Fibroblast of the conjunctiva (primary cell): ENCODE measurements at regions not wholly inside any gene's neighbourhood (a gene's known extent, or its start where the extent isn't known, plus 50 kb on each side); places are given as distances from the start of the nearest gene placed in this dataset.
A peak's percentile ranks its signal among the peaks of the same experiment; 100 is the strongest.
"Not testable (repeated sequence)": the region's sequence is repeated elsewhere in the genome, so short reads cannot be mapped to it uniquely, and the experiment has no call there.

Experiments
- DNase-seq: peaks from one replicate; pipeline ENCODE4 v3.0.0-alpha.2; 2010; ENCODE audit warnings: low read depth

DNA sequence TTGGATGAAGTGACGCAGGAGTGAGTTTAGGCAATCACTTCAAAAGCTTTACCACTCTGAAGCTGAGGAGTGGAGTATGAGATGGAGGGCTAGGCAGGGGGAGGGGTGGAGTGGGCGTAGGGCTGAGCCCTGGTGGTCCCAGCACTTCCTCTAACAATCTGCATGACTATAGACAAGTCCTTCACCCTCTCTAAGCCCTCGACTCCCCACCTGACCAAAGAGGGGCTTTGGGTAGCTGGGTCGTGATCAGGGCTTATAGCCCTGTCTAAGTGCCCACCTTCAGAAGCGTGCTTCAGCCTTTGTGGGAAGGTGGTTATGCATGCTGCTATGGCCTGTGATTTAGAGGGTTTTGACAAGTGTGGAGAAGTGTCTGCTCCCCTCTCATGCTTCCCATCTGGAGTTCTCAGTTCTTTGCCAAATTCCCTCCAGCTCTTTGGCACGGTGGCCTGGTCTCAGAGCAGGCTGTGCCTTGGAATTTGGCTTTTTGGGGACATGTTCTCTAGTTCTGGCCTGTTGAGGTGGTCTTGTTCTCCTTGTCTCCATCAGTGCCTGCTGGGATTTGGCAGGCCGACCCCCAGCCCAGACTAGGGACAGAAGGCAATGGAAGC, 53.0 kb downstream of the ACTBL2 start:
- DNase-seq: no peak

DNA sequence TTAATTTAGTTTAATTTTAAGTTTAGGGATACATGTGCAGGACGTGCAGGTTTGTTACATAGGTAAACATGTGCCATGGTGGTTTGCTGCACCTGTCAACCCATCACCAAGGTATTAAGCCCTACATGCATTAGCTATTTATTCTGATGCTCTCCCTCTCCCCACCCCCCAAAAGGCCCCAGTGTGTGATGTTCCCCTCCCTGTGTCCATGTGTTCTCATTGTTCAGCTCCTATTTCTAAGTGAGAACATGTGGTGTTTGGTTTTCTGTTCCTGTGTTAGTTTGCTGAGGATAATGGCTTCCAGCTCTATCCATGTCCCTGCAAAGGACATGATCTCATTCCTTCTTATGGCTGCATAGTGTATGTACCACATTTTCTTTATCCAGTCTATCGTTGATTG, 53.6 kb downstream of the ACTBL2 start:
- DNase-seq: not testable (repeated sequence)

DNA sequence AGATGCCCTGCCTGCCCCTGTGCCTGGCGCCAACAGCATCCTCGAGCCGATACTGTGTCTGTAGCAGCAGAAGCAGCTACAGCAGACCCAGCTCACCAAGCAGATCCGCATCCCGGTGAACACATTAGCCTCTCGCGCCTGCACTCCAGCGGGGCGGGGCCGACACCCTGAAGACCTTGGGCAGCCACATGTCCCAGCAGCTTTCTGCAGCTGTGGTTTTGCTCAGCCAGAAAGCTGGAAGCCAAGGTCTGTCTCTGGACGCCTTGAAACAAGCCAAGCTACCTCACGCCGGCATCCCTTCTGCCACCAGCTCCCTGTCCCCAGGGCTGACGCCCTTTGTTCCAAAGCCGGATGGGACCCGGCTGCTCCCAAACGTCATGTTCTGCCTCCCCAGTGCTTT, 59.6 kb downstream of the ACTBL2 start:
- no peak for DNase-seq

DNA sequence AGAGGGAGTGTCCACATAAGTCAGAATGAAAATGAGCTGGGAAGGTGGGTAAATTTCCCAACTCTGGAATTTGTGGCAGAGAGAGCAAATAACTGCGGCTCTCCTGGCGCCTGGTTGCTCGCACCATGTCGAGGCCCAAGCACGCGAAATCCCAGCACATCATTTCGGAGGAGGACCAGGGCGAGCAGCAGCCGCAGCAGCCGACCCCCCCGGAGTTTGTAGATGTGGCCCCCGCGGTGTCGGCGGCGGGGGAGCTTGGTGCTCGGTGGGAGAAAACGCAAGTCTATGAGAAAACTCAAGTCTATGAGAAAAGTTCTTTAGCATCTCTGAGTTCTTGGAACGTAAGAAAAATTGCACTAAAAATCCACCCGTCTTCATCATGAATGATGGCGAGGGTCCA, 60.3 kb downstream of the ACTBL2 start:
- no peak for DNase-seq

DNA sequence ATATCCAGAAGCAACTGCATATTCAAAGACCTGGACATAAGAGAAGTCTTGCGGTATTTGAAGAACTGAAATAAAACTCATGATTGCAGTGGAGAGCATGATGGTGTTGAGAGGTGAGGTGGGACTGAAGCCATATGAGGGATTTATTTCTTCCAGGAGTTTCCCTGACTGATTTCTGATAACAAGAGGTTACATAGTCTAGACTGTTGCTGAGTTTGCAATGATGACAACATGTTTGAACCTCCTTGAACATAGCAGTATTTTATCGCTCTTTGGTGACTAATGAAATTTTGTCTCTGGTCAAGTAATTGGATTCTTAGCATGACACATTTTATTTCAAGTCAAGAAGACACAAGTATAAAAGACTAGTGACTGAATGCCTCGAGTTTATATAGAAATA, 61.8 kb downstream of the ACTBL2 start:
- DNase-seq: no peak

DNA sequence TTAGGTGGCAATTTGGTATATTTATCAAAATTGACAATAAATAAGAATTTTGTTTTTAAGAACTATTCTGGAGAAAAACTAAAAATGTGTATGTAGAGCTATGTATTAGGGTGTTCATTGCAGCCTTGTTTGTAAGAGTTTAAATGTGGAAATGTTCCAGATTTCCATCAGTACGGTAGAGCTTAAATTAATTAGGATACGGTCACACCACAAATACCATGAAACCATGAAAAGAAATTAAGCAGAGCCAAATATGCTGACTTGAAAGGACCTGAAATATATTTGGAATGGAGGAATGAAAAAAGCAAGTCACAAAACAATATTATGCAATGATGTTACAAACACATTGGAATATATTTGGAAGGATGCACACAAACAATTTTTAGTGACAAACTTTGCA, 64.6 kb downstream of the ACTBL2 start:
- no peak for DNase-seq

DNA sequence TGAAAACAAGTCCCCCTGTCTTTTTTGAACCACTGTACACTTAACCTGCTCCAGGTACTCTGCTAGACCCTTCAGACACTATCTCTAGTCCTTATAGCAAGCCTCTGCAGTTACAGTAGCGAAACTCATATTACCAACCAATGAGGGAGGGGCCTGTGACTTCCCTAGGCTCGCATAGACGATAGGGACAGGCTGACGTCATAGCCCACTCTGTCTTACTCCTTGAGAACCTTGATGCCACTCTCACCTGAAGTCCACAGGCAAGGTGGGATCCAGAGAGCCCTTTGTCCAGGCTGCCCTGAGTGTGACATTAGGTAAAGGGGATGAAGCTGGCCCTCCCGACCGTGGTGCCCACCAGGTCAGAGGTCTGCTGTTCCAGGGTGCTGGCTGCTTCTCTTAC, 65.3 kb downstream of the ACTBL2 start:
- no peak for DNase-seq

DNA sequence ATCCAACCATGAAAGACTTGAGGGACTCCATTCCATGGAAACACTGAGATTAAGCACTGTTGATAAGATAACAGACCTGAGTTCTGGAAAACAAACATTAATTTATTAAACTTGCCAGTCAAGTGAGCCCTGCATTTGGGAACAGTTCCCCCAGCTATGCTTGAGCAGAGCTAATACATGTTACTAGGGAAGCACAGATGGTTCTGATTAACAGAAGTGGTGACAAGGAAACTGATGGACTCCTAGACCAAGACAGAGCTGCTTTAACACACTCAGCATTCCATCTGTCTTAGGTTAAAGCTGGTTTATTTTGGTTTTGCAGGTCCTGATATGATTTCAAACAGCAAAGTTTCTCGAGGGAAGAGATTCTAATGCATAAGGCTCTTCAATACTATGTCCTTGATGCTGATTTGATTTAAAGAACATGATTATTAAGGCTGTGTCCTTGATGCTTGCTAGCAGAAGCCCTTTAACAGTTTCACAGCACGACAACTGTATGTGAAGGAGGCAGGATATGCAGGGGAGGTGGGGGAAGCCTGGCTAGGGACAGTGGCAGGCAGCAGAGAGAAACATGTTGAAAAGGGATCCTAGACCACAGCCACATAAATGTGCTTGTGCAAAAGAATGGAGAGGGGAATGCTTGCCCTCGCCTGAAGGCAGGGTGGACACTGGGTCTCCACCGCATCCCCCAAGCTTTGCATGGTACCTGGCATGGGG, 66.2 kb downstream of the ACTBL2 start:
- DNase-seq: peak; percentile 66

DNA sequence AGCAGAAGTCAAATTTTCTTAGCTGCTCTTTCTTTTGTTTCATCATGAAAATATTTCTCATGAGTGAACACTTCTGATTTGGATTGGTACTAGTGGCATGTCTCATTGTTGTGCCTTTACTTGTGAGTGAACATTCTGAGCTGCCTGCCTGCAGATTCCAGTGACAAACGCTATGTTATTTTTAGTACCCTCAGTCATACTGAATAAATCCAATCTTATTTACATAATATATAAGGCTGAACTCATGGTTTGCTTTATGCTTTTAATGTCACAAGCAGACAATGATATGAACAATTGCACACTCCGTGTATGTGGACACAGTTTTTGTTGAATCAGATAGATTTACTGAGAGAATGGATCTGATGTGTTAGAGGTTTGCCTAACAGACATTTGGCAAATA, 67.8 kb downstream of the ACTBL2 start:
- no peak for DNase-seq

DNA sequence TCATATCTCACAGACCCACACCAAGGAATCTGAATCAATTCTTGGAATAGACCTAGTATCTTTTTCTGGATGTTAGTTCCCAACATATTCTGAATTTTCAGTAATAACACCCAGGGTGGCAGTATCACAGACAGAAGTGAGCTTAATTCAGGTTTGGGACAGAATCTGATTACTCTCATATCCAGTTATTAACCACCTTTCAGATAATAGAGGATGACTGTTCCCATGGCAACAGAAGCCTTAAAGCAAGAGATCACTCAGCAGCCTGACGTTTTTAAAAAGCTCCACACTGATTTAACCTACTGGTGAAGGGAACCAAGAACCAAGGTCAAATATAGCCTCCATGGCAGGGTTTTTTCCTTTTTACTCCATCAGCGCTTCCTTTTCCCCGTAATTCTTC, 68.4 kb downstream of the ACTBL2 start:
- DNase-seq: no peak

DNA sequence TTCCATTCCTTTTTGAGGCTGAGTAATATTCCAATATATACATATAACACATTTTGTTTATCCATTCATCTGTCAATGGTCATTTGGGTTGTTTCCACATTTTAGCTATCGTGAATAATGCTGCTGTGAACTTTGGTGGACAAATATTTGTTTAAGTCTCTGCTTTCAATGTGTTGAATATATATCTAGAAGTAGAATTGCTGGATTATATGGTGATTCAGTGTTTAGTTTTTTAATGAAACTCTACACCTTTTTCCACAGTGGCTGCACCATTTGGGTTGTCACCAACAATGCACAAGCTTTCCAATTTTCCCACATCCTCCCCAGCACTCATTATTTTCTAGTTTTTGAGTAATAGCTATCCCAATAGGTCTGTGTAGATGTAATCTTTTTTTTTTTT, 69.5 kb downstream of the ACTBL2 start:
- DNase-seq: no peak

DNA sequence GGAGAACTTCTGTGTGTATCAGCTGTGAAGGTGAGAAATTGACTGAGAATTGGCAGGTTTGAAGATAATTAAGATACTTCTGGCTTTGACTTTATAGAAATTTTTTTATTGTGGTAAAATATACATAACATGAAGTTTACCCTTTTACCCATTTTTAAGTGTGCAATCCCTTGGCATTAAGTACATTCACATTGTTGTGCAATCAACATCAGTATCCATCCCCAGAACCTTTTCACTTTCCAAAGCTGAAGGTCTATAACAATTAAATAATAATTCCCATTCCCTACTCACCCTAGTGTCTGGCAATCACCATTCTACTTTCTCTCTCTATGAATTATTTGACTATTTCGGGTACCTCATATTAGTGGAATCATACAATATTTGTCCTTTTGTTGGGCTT, 69.9 kb downstream of the ACTBL2 start:
- no peak for DNase-seq

DNA sequence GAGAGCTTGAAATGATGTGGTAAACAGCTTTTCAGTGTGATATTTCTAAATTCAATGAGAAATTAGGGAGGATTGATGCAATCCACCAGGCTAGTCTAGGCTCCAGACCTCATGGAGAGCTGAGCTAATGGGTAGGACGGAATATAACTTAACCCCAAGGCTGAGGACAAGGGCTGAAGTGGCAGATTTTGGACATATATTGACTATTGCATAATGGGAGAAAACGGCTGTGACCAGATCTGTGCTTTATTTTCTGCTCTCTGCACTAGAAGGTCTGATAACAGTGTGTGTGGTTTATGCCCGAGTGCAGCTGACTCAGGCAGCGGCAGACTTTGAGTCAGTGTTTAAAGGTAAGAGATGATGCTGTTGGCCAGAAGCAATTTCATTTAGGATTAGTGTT, 70.6 kb downstream of the ACTBL2 start:
- DNase-seq: no peak

DNA sequence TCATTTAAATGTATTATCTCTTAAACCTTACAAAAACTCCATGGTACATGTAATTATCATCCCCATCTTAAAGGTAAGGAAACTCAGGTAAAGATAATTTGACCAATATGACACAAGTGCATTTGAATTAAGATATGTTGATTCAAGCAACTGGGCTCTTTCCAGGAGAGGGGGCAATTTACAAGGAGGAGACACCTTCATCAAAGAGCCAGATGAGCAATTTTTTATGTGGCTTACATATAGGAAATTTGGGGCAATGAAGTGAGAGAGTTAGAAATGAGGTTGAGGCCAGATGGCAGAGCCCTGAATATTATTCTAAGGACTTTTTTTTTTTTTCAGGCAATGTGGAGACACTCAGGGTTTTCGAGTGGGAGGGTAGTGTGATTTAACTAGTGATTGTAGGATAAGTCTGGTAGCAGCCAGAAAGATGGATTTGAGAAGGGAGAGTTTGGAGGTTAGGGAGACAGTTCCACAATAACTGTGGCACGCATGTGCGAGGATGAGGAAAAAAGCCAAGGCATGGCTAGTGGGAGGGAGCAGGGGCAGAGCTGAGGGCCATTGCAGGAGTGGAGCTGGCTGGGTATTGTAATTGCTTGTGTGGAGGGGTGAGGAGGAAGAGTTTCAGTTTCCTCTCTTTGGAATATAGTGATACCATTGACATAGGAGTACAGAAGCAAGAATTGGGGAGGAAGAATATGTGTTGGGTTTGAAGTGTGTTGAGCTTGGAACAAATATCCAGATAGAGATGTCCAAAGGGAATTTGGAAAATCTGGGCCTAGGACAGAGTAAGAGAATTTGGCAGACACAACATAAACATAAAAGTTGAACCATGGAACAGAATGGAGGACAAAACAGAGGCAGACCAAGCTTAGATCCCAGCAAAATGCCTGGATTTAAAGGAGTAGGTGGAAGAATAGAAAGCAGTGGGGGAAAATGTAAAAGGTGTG, 72.0 kb downstream of the ACTBL2 start:
- DNase-seq: no peak

DNA sequence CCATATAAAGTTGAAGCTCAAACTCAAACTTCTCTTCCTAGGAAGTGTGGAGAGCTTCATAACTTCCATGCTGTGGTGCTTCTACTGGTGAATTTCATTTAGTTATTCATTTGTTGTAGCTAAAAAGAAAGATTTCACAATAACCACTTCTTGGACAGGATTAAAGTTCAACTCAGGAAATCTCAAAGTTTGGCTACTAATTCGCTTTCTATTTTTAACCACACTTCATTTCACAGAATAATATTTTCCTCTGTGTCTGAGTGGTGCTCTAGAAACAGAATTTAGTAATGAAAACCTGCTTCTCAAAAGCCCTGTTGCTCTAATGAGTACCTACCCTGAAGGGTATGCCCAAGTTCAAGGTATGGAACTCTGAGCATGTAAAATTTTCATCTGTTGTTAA, 73.9 kb downstream of the ACTBL2 start:
- peak; percentile 56 for DNase-seq

DNA sequence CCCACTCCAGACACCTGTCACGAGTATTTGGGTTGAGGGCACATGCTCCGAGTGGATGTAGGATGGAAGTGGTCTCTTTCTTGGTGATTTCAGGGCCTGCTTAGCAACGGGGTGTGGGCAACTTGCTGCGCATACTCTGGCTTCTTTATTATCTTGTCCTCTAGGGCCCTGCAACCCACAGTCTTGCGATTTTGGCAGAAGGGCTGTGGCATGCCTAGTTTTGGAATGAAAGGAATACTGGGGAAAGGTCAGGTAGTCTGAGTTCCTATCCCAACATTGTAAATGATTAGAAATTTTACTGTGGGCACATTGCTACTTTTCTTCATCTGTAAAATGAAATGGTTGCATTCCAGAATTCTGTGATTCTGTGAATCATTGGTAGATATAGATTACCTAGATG, 74.3 kb downstream of the ACTBL2 start:
- DNase-seq: no peak

DNA sequence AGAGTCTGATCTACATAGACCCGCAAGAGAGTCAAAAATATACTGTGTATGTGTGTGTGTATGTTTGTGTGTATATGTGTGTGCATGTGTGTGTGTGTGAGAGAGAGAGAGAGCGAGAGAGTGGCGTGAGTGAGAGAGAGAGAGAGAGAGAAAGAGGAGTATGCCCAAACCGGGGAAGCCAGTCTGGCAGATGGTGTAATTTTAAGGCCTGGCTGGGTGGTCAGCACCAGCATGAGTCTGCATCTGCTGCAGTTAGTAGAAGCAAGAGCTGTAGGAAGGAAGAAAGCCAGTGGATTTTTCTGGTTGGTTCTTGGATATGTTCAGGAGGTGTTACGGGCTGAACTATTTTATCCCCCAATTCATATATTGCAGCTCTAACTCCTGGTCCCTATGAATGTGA, 75.2 kb downstream of the ACTBL2 start:
- DNase-seq: no peak

DNA sequence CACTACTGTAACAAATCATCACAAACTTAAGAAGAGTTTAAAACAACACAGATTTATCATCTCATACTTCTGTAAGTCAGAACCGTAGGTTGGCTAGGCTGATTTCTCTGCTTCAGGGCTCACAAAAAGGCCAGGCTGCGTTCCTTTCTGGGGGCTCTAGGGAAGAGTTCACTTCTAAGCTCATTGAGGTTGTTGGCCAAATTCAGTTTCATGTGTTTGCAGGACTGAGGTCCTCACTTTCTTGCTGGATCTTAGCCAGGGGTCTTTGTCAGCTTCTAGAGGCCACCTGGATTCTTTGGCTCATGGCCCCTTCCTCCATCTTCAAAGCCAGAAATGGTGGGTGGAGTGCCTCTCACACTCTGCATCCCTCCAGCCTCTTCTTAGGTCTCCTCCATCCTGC, 76.0 kb downstream of the ACTBL2 start:
- DNase-seq: no peak

DNA sequence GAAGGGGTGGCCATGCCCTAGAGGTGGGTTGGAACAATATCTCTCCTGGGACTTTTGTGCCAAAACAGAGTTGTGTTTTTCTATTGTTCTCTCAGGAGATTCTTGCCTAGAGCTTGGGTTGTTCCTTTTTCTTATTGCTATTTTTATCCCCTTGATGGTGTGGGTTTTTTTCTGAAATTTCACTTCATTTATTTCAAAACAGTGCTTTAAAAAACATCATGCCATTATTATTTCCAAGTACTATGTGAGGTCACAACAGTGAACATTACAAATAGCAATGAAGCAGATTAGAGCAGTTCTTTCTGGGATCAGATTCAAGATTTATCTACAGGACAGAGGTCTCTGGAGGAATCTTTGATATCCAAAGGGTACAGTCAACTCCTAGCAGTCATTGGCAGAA, 76.6 kb downstream of the ACTBL2 start:
- no peak for DNase-seq

DNA sequence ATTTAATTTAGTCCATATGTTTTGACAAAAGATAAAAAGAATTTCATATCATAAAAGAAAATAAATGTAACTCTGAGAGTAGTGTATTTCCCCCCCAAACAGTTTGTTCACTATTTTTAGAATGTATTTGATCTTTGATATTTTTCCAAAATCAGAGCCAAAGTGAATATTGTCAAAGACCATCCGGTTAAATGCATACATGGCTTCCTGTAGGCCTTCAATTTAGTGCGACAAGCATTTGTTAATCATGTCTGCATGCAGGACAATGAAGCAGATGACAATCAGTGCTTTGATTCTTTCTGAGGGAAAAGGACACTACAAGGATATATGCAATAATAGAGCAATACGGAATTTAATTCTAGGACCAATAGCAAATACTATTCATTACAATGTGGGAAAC, 79.8 kb downstream of the ACTBL2 start:
- no peak for DNase-seq

DNA sequence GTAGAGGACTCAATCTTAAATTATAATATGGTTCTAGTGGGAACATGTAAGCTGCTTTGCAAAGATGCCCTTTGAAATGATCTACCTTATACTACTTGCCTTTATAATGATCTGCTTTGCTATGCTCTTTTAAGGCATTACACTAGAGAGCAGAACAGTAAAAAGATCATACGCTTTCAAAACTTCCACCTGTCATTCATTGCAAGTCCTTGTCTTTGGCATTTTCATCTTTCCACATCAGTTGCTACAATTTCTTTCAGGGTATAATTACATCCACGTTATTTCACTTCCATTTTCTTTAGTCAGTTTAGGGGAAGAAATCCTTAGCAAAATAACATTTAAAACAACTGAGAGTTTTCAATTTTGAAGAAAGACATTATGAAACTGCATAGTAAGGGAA, 80.3 kb downstream of the ACTBL2 start:
- DNase-seq: no peak

DNA sequence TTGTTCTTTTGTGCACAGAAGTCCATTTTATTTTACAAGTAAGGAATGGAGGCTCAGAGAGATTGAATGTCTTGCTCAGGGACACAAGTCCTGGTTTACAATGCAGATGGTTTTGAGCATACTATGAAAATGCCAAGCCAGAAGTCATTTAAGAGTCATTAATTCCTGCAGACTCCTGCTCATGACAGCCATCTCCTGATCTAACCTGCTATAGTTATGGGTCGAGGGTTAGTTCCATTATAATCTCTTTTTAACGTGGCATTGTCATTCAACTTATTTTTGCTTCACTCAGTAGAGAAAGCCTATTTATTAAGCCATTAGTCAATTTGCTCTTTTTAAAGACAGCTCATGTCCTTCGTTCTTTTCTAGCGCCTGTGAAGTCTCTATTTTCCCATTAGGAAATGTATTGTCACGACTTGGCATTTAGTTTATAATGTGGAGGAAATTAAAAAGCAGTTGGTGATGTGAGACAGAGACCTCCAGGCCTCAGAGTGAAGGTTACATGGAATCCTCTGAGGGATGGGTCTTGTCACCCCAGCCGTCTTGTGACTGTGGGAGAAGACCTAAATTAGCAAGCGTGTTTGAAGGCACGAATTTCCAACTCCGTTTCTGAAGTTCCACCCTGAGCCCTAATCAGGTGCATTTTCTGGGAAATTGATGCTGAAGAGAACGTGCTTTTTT, 84.1 kb downstream of the ACTBL2 start:
- DNase-seq: no peak

DNA sequence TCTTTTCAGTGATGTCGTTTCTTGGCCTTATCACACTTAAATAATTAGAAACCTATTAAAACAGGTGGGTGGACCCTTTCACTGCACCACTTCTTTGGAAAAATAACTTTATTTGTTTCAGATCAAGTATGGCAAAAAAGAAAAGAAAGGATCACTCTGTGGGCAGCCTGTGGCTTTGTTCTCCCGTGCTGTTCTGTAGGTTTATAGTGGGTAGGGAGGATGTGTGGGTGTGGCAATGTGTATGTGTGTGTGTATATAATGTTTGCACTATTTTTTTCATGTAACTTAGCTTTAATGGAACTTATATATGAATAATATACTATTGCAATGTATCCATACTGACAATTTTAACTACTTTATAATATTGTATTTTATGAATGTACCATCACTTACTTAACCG, 85.9 kb downstream of the ACTBL2 start:
- no peak for DNase-seq
